WTC11 (cell line): ENCODE measurements at regions not wholly inside any gene's neighbourhood (a gene's known extent, or its start where the extent isn't known, plus 50 kb on each side); places are given as distances from the start of the nearest gene placed in this dataset.

Experiments used
- ATAC-seq: fragments of 200-7000 bp; cut with Tn5 transposase; 2 replicates; pipeline ENCODE4 v1.10.0; 2021; ENCODE audit warnings: mild to moderate bottlenecking, moderate library complexity
- CTCF ChIA-PET: fragments of 300-600 bp; sonication (Branson Sonifier 250); formaldehyde crosslinking; loops from one replicate; lab custom pipeline; 2021; ENCODE audit warnings: antibody characterized with exemption; lab: Charles Lee
- POLR2A ChIA-PET: fragments of 350-600 bp; sonication (Branson Sonifier 250); formaldehyde crosslinking; loops from one replicate; lab custom pipeline; 2021; ENCODE audit warnings: antibody characterized with exemption; lab: Charles Lee
- DNase-seq: peaks from one replicate; pipeline ENCODE4 v3.0.0; 2021; ENCODE audit warnings: low spot score
- H3K27ac Mint-ChIP-seq: 2 replicates; pipeline ENCODE4 v1.8.0; 2021; ENCODE audit warnings: mixed read lengths
- H3K27me3 Mint-ChIP-seq: 2 replicates; pipeline ENCODE4 v1.8.0; 2021; ENCODE audit warnings: low read depth, mild to moderate bottlenecking, moderate library complexity, mixed read lengths
- H3K36me3 Mint-ChIP-seq: 2 replicates; pipeline ENCODE4 v1.8.0; 2021; ENCODE audit warnings: mixed read lengths
- H3K4me1 Mint-ChIP-seq: 2 replicates; pipeline ENCODE4 v1.8.0; 2022; ENCODE audit warnings: mixed read lengths
- H3K4me3 Mint-ChIP-seq: 2 replicates; pipeline ENCODE4 v1.8.0; 2021; ENCODE audit warnings: mild to moderate bottlenecking, moderate library complexity, mixed read lengths
- H3K9me3 Mint-ChIP-seq: 2 replicates; pipeline ENCODE4 v1.8.0; 2021; ENCODE audit warnings: mixed read lengths
- FOXK1 ChIP-seq: sonication (generic); formaldehyde crosslinking; IDR thresholded peaks from 2 replicates; pipeline ENCODE4 v1.8.0; 2022; ENCODE audit warnings: mild to moderate bottlenecking, moderate library complexity, missing genetic modification reagents
- IRF2 ChIP-seq: sonication (generic); formaldehyde crosslinking; IDR thresholded peaks from 2 replicates; pipeline ENCODE4 v1.8.0; 2022; ENCODE audit warnings: low read depth, missing genetic modification reagents, borderline replicate concordance
- JAZF1 ChIP-seq: fragments of 250-450 bp; sonication (Bioruptor Pico); IDR thresholded peaks from 2 replicates; pipeline ENCODE4 v1.9.0; 2021; ENCODE audit warnings: moderate library complexity, mild to moderate bottlenecking, inconsistent platforms
- NFATC4 ChIP-seq: fragments of 250-450 bp; sonication (Bioruptor Pico); IDR thresholded peaks from 2 replicates; pipeline ENCODE4 v1.9.0; 2021; ENCODE audit warnings: mild to moderate bottlenecking
- PRRX2 ChIP-seq: fragments of 250-450 bp; sonication (Bioruptor Pico); IDR thresholded peaks from 2 replicates; pipeline ENCODE4 v1.8.0; 2021; ENCODE audit warnings: mild to moderate bottlenecking
- SMAD3 ChIP-seq: sonication (generic); formaldehyde crosslinking; IDR thresholded peaks from 2 replicates; pipeline ENCODE4 v1.8.0; 2022; ENCODE audit warnings: missing genetic modification reagents, mild to moderate bottlenecking, borderline replicate concordance
- SOX15 ChIP-seq: fragments of 250-450 bp; sonication (Bioruptor Pico); IDR thresholded peaks from 2 replicates; pipeline ENCODE4 v1.9.0; 2021; ENCODE audit warnings: mild to moderate bottlenecking
- SP1 ChIP-seq: sonication (generic); formaldehyde crosslinking; conservative IDR thresholded peaks from 2 replicates; pipeline ENCODE4 v1.8.1; 2022; ENCODE audit warnings: missing genetic modification reagents
- TCF7 ChIP-seq: sonication (generic); formaldehyde crosslinking; IDR thresholded peaks from 2 replicates; pipeline ENCODE4 v1.8.0; 2022; ENCODE audit warnings: mild to moderate bottlenecking, low read depth, missing genetic modification reagents, moderate library complexity
- USF1 ChIP-seq: sonication (generic); formaldehyde crosslinking; IDR thresholded peaks from 2 replicates; pipeline ENCODE4 v1.8.0; 2022; ENCODE audit warnings: mild to moderate bottlenecking, missing genetic modification reagents
- ZBTB21 ChIP-seq: sonication (generic); formaldehyde crosslinking; IDR thresholded peaks from 2 replicates; pipeline ENCODE4 v1.8.1; 2023; ENCODE audit warnings: mild to moderate bottlenecking, missing genetic modification reagents, borderline replicate concordance
- ZNF138 ChIP-seq: sonication (generic); formaldehyde crosslinking; conservative IDR thresholded peaks from 2 replicates; pipeline ENCODE4 v1.8.1; 2022; ENCODE audit warnings: mild to moderate bottlenecking, moderate library complexity, missing genetic modification reagents
- ZNF219 ChIP-seq: sonication (generic); formaldehyde crosslinking; IDR thresholded peaks from 2 replicates; pipeline ENCODE4 v1.8.0; 2023; ENCODE audit warnings: missing genetic modification reagents, mild to moderate bottlenecking, borderline replicate concordance
- ZNF232 ChIP-seq: sonication (generic); formaldehyde crosslinking; IDR thresholded peaks from 2 replicates; pipeline ENCODE4 v1.8.0; 2022; ENCODE audit warnings: mild to moderate bottlenecking, missing genetic modification reagents
- ZNF263 ChIP-seq: sonication (generic); formaldehyde crosslinking; IDR thresholded peaks from 2 replicates; pipeline ENCODE4 v1.8.1; 2022; ENCODE audit warnings: low read depth, mild to moderate bottlenecking, moderate library complexity, missing genetic modification reagents
- ZNF396 ChIP-seq: fragments of 250-450 bp; sonication (Bioruptor Pico); IDR thresholded peaks from 2 replicates; pipeline ENCODE4 v1.8.0; 2021; ENCODE audit warnings: mild to moderate bottlenecking, moderate library complexity, borderline replicate concordance
- ZNF671 ChIP-seq: fragments of 250-450 bp; sonication (Bioruptor Pico); IDR thresholded peaks from 2 replicates; pipeline ENCODE4 v1.8.0; 2021; ENCODE audit warnings: mild to moderate bottlenecking
- TF ChIP-seq, protein P1 (sequence below): sonication (generic); formaldehyde crosslinking; IDR thresholded peaks from 2 replicates; pipeline ENCODE4 v1.8.1; 2023; ENCODE audit warnings: mild to moderate bottlenecking, moderate library complexity, missing genetic modification reagents
- TF ChIP-seq, protein P2 (sequence below): sonication (generic); formaldehyde crosslinking; IDR thresholded peaks from 2 replicates; pipeline ENCODE4 v1.8.0; 2022; ENCODE audit warnings: mild to moderate bottlenecking, missing genetic modification reagents
- TF ChIP-seq, protein P3 (sequence below): sonication (generic); formaldehyde crosslinking; IDR thresholded peaks from 2 replicates; pipeline ENCODE4 v1.8.0; 2022; ENCODE audit warnings: missing genetic modification reagents
- TF ChIP-seq, protein P4 (sequence below): sonication (generic); formaldehyde crosslinking; IDR thresholded peaks from 2 replicates; pipeline ENCODE4 v1.8.1; 2023; ENCODE audit warnings: mild to moderate bottlenecking, missing genetic modification reagents, borderline replicate concordance

GRCh38 chr4:188551156-188551555 lies 411.9 kb downstream of the TRIML1 start:
- no peak for ATAC-seq
- H3K36me3 Mint-ChIP-seq, result no peaks in the 10 kb centered on the region
- H3K9me3 Mint-ChIP-seq, result no peaks in the 10 kb centered on the region
- DNase-seq, result no peak
- no peaks in the 10 kb centered on the region for H3K27me3 Mint-ChIP-seq
- H3K4me1 Mint-ChIP-seq, result peaks cover 4% of the 10 kb centered on the region; the same call in 1 of the 2 replicates
- H3K27ac Mint-ChIP-seq, result no peak overlapping the region
- POLR2A ChIA-PET, result no interaction called here
- H3K4me3 Mint-ChIP-seq, result no peak overlapping the region
- CTCF ChIA-PET, result no interaction called here
- TF ChIP-seq IRF2, result no peak
- no peak for TF ChIP-seq ZNF219
- no peak for TF ChIP-seq JAZF1 (CRISPR knock-in tag)
- TF ChIP-seq, protein P1, sequence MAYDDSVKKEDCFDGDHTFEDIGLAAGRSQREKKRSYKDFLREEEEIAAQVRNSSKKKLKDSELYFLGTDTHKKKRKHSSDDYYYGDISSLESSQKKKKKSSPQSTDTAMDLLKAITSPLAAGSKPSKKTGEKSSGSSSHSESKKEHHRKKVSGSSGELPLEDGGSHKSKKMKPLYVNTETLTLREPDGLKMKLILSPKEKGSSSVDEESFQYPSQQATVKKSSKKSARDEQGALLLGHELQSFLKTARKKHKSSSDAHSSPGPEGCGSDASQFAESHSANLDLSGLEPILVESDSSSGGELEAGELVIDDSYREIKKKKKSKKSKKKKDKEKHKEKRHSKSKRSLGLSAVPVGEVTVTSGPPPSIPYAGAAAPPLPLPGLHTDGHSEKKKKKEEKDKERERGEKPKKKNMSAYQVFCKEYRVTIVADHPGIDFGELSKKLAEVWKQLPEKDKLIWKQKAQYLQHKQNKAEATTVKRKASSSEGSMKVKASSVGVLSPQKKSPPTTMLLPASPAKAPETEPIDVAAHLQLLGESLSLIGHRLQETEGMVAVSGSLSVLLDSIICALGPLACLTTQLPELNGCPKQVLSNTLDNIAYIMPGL (CRISPR knock-in tag), result no peak
- TF ChIP-seq FOXK1 (CRISPR knock-in tag), result no peak
- no peak for TF ChIP-seq ZNF671
- no peak for TF ChIP-seq PRRX2 (CRISPR knock-in tag)
- no peak for TF ChIP-seq SOX15
- TF ChIP-seq, all 79 proteins: peak for 0

DNA sequence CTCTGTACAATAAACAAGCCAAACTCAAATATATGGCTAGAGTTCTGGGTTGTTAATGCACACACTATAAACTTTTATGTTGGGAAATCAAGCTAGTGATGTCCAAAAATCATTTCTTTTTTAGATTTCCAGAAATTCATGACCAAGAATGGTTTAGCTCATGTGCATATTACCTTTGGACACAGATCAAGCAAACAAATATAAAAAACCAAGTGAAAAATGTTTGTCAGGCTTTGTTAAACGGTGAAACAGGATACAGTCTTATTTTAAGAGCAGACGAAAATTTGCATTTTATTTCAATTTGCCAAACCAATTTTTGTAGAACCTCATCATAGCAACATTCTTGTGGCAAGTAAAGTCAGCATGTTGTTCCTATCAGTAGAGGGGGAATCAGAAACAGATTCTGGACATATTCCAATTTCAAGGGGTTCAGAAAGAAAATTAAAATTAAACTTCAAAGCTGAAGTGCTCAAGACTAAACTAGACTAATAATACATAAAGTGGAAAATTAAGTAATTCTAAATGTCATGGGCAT lies 413.6 kb downstream of the TRIML1 start:
- POLR2A ChIA-PET, result no interaction called here

GRCh38 chr4:188554413-188554812 lies 415.2 kb downstream of the TRIML1 start:
- no peak for DNase-seq
- CTCF ChIA-PET, result no interaction called here
- POLR2A ChIA-PET, result no interaction called here
- TF ChIP-seq SMAD3 (CRISPR knock-in tag) (no peak), TCF7 (CRISPR knock-in tag) (no peak), USF1 (CRISPR knock-in tag) (no peak), ZNF263 (no peak), SP1 (CRISPR knock-in tag) (no peak), PRRX2 (CRISPR knock-in tag) (no peak), FOXK1 (CRISPR knock-in tag) (no peak), ZNF219 (no peak), ZBTB21 (no peak), ZNF232 (CRISPR knock-in tag) (no peak), ZNF396 (CRISPR knock-in tag) (no peak), ZNF138 (CRISPR knock-in tag) (no peak)
- TF ChIP-seq, protein P2, sequence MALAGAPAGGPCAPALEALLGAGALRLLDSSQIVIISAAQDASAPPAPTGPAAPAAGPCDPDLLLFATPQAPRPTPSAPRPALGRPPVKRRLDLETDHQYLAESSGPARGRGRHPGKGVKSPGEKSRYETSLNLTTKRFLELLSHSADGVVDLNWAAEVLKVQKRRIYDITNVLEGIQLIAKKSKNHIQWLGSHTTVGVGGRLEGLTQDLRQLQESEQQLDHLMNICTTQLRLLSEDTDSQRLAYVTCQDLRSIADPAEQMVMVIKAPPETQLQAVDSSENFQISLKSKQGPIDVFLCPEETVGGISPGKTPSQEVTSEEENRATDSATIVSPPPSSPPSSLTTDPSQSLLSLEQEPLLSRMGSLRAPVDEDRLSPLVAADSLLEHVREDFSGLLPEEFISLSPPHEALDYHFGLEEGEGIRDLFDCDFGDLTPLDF (CRISPR knock-in tag), result no peak
- TF ChIP-seq, protein P3, sequence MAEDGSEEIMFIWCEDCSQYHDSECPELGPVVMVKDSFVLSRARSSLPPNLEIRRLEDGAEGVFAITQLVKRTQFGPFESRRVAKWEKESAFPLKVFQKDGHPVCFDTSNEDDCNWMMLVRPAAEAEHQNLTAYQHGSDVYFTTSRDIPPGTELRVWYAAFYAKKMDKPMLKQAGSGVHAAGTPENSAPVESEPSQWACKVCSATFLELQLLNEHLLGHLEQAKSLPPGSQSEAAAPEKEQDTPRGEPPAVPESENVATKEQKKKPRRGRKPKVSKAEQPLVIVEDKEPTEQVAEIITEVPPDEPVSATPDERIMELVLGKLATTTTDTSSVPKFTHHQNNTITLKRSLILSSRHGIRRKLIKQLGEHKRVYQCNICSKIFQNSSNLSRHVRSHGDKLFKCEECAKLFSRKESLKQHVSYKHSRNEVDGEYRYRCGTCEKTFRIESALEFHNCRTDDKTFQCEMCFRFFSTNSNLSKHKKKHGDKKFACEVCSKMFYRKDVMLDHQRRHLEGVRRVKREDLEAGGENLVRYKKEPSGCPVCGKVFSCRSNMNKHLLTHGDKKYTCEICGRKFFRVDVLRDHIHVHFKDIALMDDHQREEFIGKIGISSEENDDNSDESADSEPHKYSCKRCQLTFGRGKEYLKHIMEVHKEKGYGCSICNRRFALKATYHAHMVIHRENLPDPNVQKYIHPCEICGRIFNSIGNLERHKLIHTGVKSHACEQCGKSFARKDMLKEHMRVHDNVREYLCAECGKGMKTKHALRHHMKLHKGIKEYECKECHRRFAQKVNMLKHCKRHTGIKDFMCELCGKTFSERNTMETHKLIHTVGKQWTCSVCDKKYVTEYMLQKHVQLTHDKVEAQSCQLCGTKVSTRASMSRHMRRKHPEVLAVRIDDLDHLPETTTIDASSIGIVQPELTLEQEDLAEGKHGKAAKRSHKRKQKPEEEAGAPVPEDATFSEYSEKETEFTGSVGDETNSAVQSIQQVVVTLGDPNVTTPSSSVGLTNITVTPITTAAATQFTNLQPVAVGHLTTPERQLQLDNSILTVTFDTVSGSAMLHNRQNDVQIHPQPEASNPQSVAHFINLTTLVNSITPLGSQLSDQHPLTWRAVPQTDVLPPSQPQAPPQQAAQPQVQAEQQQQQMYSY (CRISPR knock-in tag), result no peak

More for the DNA sequence above, 413.6 kb downstream of the TRIML1 start:
- Mint-ChIP-seq H3K4me3 (no peak overlapping the region), H3K27me3 (no peaks in the 10 kb centered on the region), H3K27ac (no peak overlapping the region), H3K9me3 (0 out of 2 replicates have a peak, but pooled peaks cover 1% of the 10 kb centered on the region), H3K4me1 (peaks cover 4% of the 10 kb centered on the region; the same call in 1 of the 2 replicates), H3K36me3 (no peaks in the 10 kb centered on the region)
- no peak for DNase-seq
- CTCF ChIA-PET, result no interaction called here
- TF ChIP-seq ZBTB21 (no peak), NFATC4 (CRISPR knock-in tag) (no peak)
- TF ChIP-seq, protein P4, sequence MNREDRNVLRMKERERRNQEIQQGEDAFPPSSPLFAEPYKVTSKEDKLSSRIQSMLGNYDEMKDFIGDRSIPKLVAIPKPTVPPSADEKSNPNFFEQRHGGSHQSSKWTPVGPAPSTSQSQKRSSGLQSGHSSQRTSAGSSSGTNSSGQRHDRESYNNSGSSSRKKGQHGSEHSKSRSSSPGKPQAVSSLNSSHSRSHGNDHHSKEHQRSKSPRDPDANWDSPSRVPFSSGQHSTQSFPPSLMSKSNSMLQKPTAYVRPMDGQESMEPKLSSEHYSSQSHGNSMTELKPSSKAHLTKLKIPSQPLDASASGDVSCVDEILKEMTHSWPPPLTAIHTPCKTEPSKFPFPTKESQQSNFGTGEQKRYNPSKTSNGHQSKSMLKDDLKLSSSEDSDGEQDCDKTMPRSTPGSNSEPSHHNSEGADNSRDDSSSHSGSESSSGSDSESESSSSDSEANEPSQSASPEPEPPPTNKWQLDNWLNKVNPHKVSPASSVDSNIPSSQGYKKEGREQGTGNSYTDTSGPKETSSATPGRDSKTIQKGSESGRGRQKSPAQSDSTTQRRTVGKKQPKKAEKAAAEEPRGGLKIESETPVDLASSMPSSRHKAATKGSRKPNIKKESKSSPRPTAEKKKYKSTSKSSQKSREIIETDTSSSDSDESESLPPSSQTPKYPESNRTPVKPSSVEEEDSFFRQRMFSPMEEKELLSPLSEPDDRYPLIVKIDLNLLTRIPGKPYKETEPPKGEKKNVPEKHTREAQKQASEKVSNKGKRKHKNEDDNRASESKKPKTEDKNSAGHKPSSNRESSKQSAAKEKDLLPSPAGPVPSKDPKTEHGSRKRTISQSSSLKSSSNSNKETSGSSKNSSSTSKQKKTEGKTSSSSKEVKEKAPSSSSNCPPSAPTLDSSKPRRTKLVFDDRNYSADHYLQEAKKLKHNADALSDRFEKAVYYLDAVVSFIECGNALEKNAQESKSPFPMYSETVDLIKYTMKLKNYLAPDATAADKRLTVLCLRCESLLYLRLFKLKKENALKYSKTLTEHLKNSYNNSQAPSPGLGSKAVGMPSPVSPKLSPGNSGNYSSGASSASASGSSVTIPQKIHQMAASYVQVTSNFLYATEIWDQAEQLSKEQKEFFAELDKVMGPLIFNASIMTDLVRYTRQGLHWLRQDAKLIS, result no peak
- no peak for ATAC-seq

More at GRCh38 chr4:188554413-188554812, 415.2 kb downstream of the TRIML1 start:
- Mint-ChIP-seq H3K27ac (no peak overlapping the region), H3K9me3 (0 out of 2 replicates have a peak, but pooled peaks cover 3% of the 10 kb centered on the region), H3K4me1 (peaks cover 4% of the 10 kb centered on the region; the same call in 1 of the 2 replicates), H3K27me3 (no peaks in the 10 kb centered on the region), H3K36me3 (no peaks in the 10 kb centered on the region), H3K4me3 (no peak overlapping the region)
- no peak for ATAC-seq
